NAMALWA (cell line): ENCODE measurements at regions not wholly inside any gene's neighbourhood (a gene's known extent, or its start where the extent isn't known, plus 50 kb on each side); places are given as distances from the start of the nearest gene placed in this dataset.

Experiments
- DNase-seq: peaks from one replicate; pipeline ENCODE4 v3.0.0-alpha.2; 2015; ENCODE audit warnings: low spot score

GRCh38 chr9:89746385-89747116 lies 141.7 kb downstream of the GADD45G start:
- no peak for DNase-seq

GRCh38 chr9:89747596-89747995 lies 142.8 kb downstream of the GADD45G start:
- no peak for DNase-seq

GRCh38 chr9:89748021-89748670 lies 143.3 kb downstream of the GADD45G start:
- no peak for DNase-seq

GRCh38 chr9:89748831-89749499 lies 144.2 kb downstream of the GADD45G start:
- no peak for DNase-seq

GRCh38 chr9:89749500-89750116 lies 144.8 kb downstream of the GADD45G start:
- DNase-seq = no peak

GRCh38 chr9:89750117-89750791 lies 145.4 kb downstream of the GADD45G start:
- no peak for DNase-seq

- DNase-seq = no peak
Measured at GRCh38 chr9:89751079-89751825, 146.4 kb downstream of the GADD45G start.

DNA sequence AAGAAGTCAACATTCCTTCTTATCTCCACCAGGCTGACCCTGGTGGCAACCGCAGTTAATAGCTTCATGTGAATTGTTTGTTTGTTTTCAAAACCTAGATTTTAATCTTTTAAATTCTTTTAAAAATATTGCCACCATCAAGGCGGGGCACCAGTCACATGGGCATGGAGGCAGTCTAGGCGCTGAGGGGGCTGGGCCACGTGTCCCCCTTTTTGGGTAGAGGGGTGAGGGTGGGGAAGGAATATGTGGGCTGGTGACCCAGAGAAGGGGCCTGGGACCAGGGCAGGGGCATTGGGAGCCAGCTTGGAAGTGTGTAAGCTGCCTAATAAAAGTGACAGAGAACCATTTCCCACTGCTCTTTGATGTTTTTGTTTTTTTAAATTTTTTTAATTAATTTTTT lies 147.3 kb downstream of the GADD45G start:
- no peak for DNase-seq

- no peak for DNase-seq
Measured at GRCh38 chr9:89753472-89754055, 148.8 kb downstream of the GADD45G start.

GRCh38 chr9:89754193-89754592 lies 149.4 kb downstream of the GADD45G start:
- DNase-seq = no peak

- DNase-seq = no peak
Measured at GRCh38 chr9:89755821-89756220, 151.0 kb downstream of the GADD45G start.

DNA sequence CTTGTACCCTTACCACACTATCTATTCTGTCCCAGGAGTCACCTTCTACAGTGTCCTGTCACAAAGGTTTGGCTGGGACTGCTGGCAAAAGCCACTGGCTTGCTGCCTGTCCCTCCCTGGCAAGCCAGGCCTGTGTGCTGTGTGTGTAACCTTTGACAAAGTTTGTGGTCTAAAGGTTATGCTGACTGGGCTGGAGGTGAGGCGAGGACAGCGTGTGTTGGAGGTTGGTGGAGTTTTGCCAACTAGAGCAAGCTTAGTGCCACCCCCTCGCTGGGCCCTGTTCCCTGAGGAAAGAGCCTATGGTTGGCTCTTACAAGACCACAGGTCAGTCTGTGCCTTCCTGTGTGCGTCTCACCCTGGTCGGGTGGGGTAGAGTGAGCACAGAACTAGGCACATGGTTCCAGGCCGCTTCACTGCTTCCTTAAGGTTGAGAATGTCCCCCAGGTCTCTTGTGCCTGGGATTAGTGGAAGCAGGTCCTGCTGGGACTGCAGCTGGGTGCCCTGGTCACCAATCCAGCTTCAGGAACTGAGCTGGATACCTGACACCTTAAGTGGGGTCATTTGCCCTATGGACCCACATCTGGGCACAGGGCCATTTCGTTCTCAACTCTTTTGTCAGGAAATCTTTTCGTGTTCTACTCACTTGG lies 152.2 kb downstream of the GADD45G start:
- no peak for DNase-seq

DNA sequence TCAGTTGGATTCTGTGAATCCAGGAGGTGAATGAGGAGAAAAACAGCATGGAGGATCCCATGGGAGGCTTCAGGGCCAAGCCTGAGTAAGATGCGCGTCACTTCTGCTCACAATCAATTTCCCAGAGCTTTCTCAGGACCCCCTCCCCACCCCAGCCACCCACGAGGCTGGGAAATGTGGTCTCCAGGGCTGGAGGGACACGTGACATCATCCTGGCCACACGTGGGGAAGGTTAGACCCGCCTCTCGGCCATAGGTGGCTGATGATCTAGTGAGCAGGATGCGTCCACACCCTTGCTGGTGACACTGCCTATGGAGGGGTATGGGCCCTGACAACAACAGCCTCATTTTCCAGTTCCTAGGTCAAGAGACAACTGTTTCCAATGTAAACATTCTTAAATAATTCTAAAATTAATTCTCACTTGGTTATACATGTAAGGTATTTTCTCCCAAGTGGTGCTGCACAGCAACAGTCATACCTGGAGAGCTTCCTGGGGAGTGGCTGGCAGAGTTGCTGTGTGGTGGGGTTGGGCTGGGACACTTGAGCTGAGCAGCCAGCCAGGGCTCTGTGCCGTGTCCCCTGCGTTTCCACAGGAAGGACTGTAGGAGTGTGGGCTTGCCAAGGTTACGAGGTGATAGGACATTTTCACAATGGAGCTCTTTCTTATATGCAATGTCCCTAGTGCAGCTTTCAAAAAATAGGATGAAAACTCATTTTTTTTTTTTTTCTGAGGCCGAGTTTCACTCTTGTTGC lies 153.1 kb downstream of the GADD45G start:
- no peak for DNase-seq

- no peak for DNase-seq
Measured at GRCh38 chr9:89759572-89759971, 154.8 kb downstream of the GADD45G start.

- DNase-seq = no peak
Measured at GRCh38 chr9:89760123-89760522, 155.3 kb downstream of the GADD45G start.

DNA sequence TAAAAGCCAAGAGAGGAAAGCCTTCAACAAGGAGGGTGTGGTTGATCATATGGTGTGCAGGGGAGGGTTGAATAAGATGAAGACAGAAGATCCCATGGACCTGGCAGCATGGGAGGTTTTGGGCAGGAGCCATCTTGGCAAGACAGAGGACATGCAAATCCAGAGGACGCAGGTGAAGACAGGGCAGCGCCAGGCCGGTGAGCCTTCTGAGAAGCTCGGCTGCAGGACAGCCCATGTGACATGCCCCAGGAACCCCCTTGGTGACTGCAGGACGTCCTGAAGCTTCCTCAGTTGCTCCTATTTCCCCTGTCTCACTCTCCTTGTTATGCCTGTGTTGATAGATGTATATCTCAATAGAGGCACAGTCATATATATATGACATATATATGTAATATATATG lies 159.4 kb downstream of the GADD45G start:
- no peak for DNase-seq

DNA sequence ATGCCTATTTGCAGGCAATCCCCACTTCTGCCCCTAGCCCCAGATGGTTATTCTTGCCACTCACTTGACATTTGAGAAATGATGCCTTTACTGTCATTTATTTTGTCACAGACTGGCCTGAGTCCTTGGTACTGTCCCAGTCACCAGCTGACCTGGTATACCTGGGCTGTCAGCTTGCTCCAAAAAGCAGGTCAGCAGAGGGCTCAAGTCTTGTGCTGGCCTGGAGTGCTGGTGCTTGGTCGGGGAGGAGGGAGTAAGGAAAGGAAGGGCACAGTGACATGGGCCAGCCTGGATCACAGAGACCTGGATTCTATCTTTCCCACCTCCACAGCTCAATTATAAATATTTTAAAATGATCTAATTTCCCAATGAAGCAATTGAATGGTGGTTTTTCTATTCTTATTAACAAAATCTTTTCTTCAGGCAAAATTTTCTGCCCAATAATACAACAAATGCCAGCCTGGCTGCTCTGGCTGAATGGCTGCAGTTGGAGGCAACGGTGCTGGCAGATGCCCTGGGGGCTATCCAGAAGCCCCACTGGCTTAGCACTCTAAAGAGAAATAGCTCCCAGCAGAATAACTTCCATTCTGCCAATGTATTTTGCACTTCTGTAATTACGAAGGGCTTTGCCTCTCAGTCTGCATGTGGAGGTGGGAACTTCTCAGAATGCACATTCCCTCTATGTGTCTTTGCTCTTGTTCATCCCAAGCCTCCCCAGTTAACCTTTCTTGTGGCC lies 160.6 kb downstream of the GADD45G start:
- DNase-seq = no peak

GRCh38 chr9:89766991-89767390 lies 162.2 kb downstream of the GADD45G start:
- no peak for DNase-seq

DNA sequence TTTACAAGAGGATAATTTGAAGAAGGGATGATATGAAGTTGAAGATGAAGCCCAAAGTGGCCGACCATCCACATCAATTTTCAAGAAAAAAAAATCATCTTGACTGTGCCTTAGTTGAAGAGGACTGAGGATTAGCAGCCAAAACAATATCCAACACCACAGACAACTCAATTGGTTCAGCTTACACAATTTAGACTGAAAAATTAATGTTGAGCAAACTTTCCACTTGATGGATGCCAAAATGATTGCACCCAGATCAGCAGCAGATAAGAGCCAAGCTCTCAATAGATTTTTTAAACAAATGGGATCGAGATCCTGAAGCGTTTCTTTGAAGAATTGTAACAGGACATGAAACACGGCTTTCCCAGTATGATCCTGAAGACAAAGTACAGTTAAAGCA lies 163.2 kb downstream of the GADD45G start:
- DNase-seq = no peak
